Osteocyte (in vitro differentiated cells): ENCODE measurements at regions not wholly inside any gene's neighbourhood (a gene's known extent, or its start where the extent isn't known, plus 50 kb on each side); places are given as distances from the start of the nearest gene placed in this dataset.

Source experiments
- DNase-seq: peaks from one replicate; pipeline ENCODE4 v3.0.0; 2021; ENCODE audit warnings: mixed read lengths; ENCODE audit not compliant: unreplicated experiment; ENCODE audit errors: extremely low spot score
- H3K27ac Mint-ChIP-seq: one replicate; pipeline ENCODE4 v1.8.0; 2021; ENCODE audit warnings: mild to moderate bottlenecking, mixed read lengths; ENCODE audit not compliant: unreplicated experiment
- H3K27me3 Mint-ChIP-seq: one replicate; pipeline ENCODE4 v1.8.0; 2021; ENCODE audit warnings: mixed read lengths; ENCODE audit not compliant: unreplicated experiment
- H3K36me3 Mint-ChIP-seq: one replicate; pipeline ENCODE4 v1.8.0; 2021; ENCODE audit warnings: mixed read lengths; ENCODE audit not compliant: unreplicated experiment
- H3K4me1 Mint-ChIP-seq: one replicate; pipeline ENCODE4 v1.8.0; 2021; ENCODE audit warnings: mixed read lengths; ENCODE audit not compliant: unreplicated experiment
- H3K4me3 Mint-ChIP-seq: one replicate; pipeline ENCODE4 v1.8.0; 2021; ENCODE audit warnings: mild to moderate bottlenecking, moderate library complexity, mixed read lengths; ENCODE audit not compliant: unreplicated experiment
- H3K9me3 Mint-ChIP-seq: one replicate; pipeline ENCODE4 v1.8.0; 2021; ENCODE audit warnings: mixed read lengths; ENCODE audit not compliant: unreplicated experiment
- CTCF ChIP-seq: fragments of 200-600 bp; sonication (generic); IDR thresholded peaks from 2 replicates; pipeline ENCODE4 v1.5.0; 2021; ENCODE audit warnings: antibody characterized with exemption, mild to moderate bottlenecking, moderate library complexity

- Mint-ChIP-seq H3K27ac (no peak overlapping the region), H3K4me1 (no peaks in the 10 kb centered on the region), H3K36me3 (peaks cover 4% of the 10 kb centered on the region), H3K4me3 (no peak overlapping the region), H3K27me3 (no peaks in the 10 kb centered on the region), H3K9me3 (no peaks in the 10 kb centered on the region)
- TF ChIP-seq CTCF = no peak
- DNase-seq = no peak
These were observed 1147.1 kb downstream of the BRD1 start for GRCh38 chr22:48680601-48681000.

- no peak for TF ChIP-seq CTCF
- no peaks in the 10 kb centered on the region for H3K9me3 Mint-ChIP-seq
- peaks cover 4% of the 10 kb centered on the region for H3K36me3 Mint-ChIP-seq
- no peak for DNase-seq
- H3K27me3 Mint-ChIP-seq = no peaks in the 10 kb centered on the region
- H3K4me1 Mint-ChIP-seq = no peaks in the 10 kb centered on the region
- no peak overlapping the region for H3K27ac Mint-ChIP-seq
- H3K4me3 Mint-ChIP-seq = no peak overlapping the region
These were observed 1147.8 kb downstream of the BRD1 start for GRCh38 chr22:48679656-48680555.

GRCh38 chr22:48678171-48679135 is 1149.2 kb downstream of the BRD1 start:
- no peak for DNase-seq
- no peak overlapping the region for H3K27ac Mint-ChIP-seq
- H3K27me3 Mint-ChIP-seq = no peaks in the 10 kb centered on the region
- no peaks in the 10 kb centered on the region for H3K9me3 Mint-ChIP-seq
- no peaks in the 10 kb centered on the region for H3K4me1 Mint-ChIP-seq
- H3K4me3 Mint-ChIP-seq = no peak overlapping the region
- H3K36me3 Mint-ChIP-seq = peaks cover 7% of the 10 kb centered on the region
- no peak for TF ChIP-seq CTCF

- DNase-seq = no peak
- Mint-ChIP-seq H3K27me3 (no peaks in the 10 kb centered on the region), H3K27ac (no peak overlapping the region), H3K4me3 (no peak overlapping the region), H3K4me1 (no peaks in the 10 kb centered on the region), H3K36me3 (peaks cover 10% of the 10 kb centered on the region), H3K9me3 (peaks cover 7% of the 10 kb centered on the region)
- no peak for TF ChIP-seq CTCF
These were observed 1150.1 kb downstream of the BRD1 start for GRCh38 chr22:48677621-48678020.

DNA sequence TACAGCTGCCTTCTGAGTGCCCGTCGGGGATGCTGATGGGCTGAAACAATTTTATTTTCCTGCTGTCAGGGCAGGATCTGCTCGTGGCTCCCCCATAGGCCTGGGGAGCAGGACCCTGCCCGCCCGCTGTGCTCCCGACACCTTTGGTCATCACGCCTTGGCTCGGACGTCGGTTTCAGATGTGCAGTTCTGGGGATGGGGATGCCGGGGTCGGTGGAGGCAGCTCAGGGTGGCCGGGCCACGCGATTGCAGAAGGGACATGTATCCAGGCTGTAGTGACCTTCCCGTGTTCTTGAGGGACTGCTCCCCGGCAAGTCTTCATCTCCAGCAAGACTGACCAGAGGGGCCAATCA is 1150.5 kb downstream of the BRD1 start:
- H3K4me3 Mint-ChIP-seq = no peak overlapping the region
- DNase-seq = no peak
- H3K27ac Mint-ChIP-seq = no peak overlapping the region
- no peaks in the 10 kb centered on the region for H3K4me1 Mint-ChIP-seq
- H3K9me3 Mint-ChIP-seq = peaks cover 12% of the 10 kb centered on the region
- peaks cover 15% of the 10 kb centered on the region for H3K36me3 Mint-ChIP-seq
- TF ChIP-seq CTCF = no peak
- no peaks in the 10 kb centered on the region for H3K27me3 Mint-ChIP-seq
